Lung (tissue), 12 donors: ENCODE measurements at regions not wholly inside any gene's neighbourhood (a gene's known extent, or its start where the extent isn't known, plus 50 kb on each side); places are given as distances from the start of the nearest gene placed in this dataset. TPM values are rescaled to one million over a fixed set of nuclear protein-coding genes. Genes with fewer than 3 reads are reported as not detected.

Experiments used
- ATAC-seq: fragments of 200-7000 bp; cut with Tn5 transposase; one replicate; pipeline ENCODE4 v1.9.1; 2020; ENCODE audit warnings: moderate number of reproducible peaks; ENCODE audit not compliant: insufficient read depth, low FRiP score
- DNase-seq, 3 donors: peaks; one replicate each; pipeline ENCODE4 v3.0.0-alpha.2; 2013 to 2017
- H3K27ac ChIP-seq, 2 donors: one replicate each; pipeline ENCODE4 v1.5.1; 2013; ENCODE audit warnings: mild to moderate bottlenecking in 2 of 2, moderate library complexity in 2 of 2, control low read depth in 1 of 2, inconsistent platforms in 1 of 2, low read depth in 1 of 2, low read length in 1 of 2
- H3K27me3 ChIP-seq, 3 donors: one replicate each; pipeline ENCODE4 v1.5.1; 2013; ENCODE audit warnings: low read length in 2 of 3; ENCODE audit not compliant: control insufficient read depth in 3 of 3, insufficient read depth in 3 of 3
- H3K36me3 ChIP-seq, 4 donors: one replicate each; pipeline ENCODE4 v1.5.1; 2013; ENCODE audit warnings: low read length in 4 of 4, mild to moderate bottlenecking in 1 of 4, moderate library complexity in 1 of 4; ENCODE audit not compliant: control insufficient read depth in 4 of 4, insufficient read depth in 4 of 4
- H3K4me1 ChIP-seq, 5 donors: one replicate each; pipeline ENCODE4 v1.5.1; 2013; ENCODE audit warnings: low read length in 5 of 5, mild to moderate bottlenecking in 2 of 5, moderate library complexity in 1 of 5; ENCODE audit not compliant: control insufficient read depth in 5 of 5, insufficient read depth in 5 of 5
- H3K4me3 ChIP-seq: one replicate; pipeline ENCODE4 v1.5.1; 2013; ENCODE audit warnings: mild to moderate bottlenecking, control low read depth, moderate library complexity
- H3K9ac ChIP-seq, 2 donors: one replicate each; pipeline ENCODE4 v1.5.1; 2013; ENCODE audit warnings: low read length in 2 of 2, control low read depth in 1 of 2; ENCODE audit not compliant: insufficient read depth in 1 of 2
- H3K9me3 ChIP-seq, 4 donors: one replicate each; pipeline ENCODE4 v1.5.1; 2013; ENCODE audit warnings: low read length in 3 of 4, mild to moderate bottlenecking in 1 of 4, moderate library complexity in 1 of 4; ENCODE audit not compliant: control insufficient read depth in 4 of 4, insufficient read depth in 3 of 4
- CTCF ChIP-seq: IDR thresholded peaks from 2 replicates; pipeline ENCODE4 v1.5.1; 2012; ENCODE audit warnings: mild to moderate bottlenecking; ENCODE audit errors: control extremely low read depth, extremely low read depth
- WGBS, 2 donors: extraction: QIAGEN DNeasy Blood & Tissue Kit; methylation state at CpG; one replicate each; pipeline ENCODE4 v1.1.7; 2013; 5-methylcytosine and 5-hydroxymethylcytosine counted together
- small RNA-seq: library from RNA; depleted of rRNA; stranded (forward); fragments of <200 nt; gene quantifications from one replicate; pipeline ENCODE3, GENCODE V24; 2014; ENCODE audit warnings: low replicate concordance
- donor health status: control.
- donor health status: control.
- donor health status: Bipolar disorder and iron deficiency.
- donor health status: healthy.
- donor health status: DM: yes; HTN: yes; CAD: no.

GRCh38 chr7:94849636-94850208 lies 57.7 kb upstream of the PPP1R9A start:
- WGBS, 2 donors, result 92 to 94% methylated on average over 22 of the region's 22 CpGs
- DNase-seq, result no peak
- H3K27me3 ChIP-seq, result no peaks in the 10 kb centered on the region
- H3K4me1 ChIP-seq, result no peaks in the 10 kb centered on the region
- no peak overlapping the region for H3K27ac ChIP-seq
- H3K9me3 ChIP-seq, result peaks cover 0 to 4% (median 0%) of the 10 kb centered on the region in 4 donors
- no peak for ATAC-seq
- TF ChIP-seq CTCF, result no peak
- no peaks in the 10 kb centered on the region for H3K36me3 ChIP-seq
- H3K4me3 ChIP-seq, result no peak overlapping the region
- no peak overlapping the region for H3K9ac ChIP-seq

- no peak for DNase-seq
- H3K27me3 ChIP-seq, result no peaks in the 10 kb centered on the region
- WGBS, 2 donors, result 57 to 60% methylated on average over 2 of the region's 2 CpGs
Observed at GRCh38 chr7:94855589-94855988, 51.8 kb upstream of the PPP1R9A start.

GRCh38 chr7:94856643-94857042 lies 50.8 kb upstream of the PPP1R9A start:
- no peaks in the 10 kb centered on the region for H3K9me3 ChIP-seq
- H3K27me3 ChIP-seq, result no peaks in the 10 kb centered on the region
- H3K9ac ChIP-seq, result no peak overlapping the region
- no peaks in the 10 kb centered on the region for H3K36me3 ChIP-seq
- DNase-seq, result no peak
- H3K4me1 ChIP-seq, result no peaks in the 10 kb centered on the region
- ATAC-seq, result no peak
- TF ChIP-seq CTCF, result no peak
- no peak overlapping the region for H3K4me3 ChIP-seq
- 85 to 86% methylated on average over 1 of the region's 1 CpG for WGBS, 2 donors
- no peak overlapping the region for H3K27ac ChIP-seq

More at GRCh38 chr7:94855589-94855988, 51.8 kb upstream of the PPP1R9A start:
- no peak overlapping the region for H3K4me3 ChIP-seq
- no peaks in the 10 kb centered on the region for H3K4me1 ChIP-seq
- H3K27ac ChIP-seq, result no peak overlapping the region
- H3K9me3 ChIP-seq, result no peaks in the 10 kb centered on the region
- no peaks in the 10 kb centered on the region for H3K36me3 ChIP-seq
- no peak overlapping the region for H3K9ac ChIP-seq
- TF ChIP-seq CTCF, result no peak
- no peak for ATAC-seq

Small RNAs in the stretch of these regions (small RNA-seq; reads per million reads assigned to genes)
- not detected for gene RN7SKP129
- gene RNU6-956P, result not detected
